VCaP (cell line): ENCODE measurements at regions not wholly inside any gene's neighbourhood (a gene's known extent, or its start where the extent isn't known, plus 50 kb on each side); places are given as distances from the start of the nearest gene placed in this dataset.
"Not testable (repeated sequence)": the region's sequence is repeated elsewhere in the genome, so short reads cannot be mapped to it uniquely, and the experiment has no call there.

Experiments used
- H3K27ac ChIP-seq: fragments of 450-650 bp; 2 replicates; pipeline ENCODE4 v1.5.1; 2017
- CTCF ChIP-seq: fragments of 450-650 bp; conservative IDR thresholded peaks from 2 replicates; pipeline ENCODE4 v1.5.1; 2017; ENCODE audit warnings: mild to moderate bottlenecking, moderate library complexity

- TF ChIP-seq CTCF, result peak; percentile 23; the same call in 1 of the 2 replicates
- H3K27ac ChIP-seq, result not testable (repeated sequence)
Measured at GRCh38 chr3:75604286-75604934, 59.7 kb upstream of the FRG2C start.

GRCh38 chr3:75607996-75608395, 56.1 kb upstream of the FRG2C start:
- not testable (repeated sequence) for H3K27ac ChIP-seq

GRCh38 chr3:75609598-75609997, 54.5 kb upstream of the FRG2C start:
- not testable (repeated sequence) for H3K27ac ChIP-seq

GRCh38 chr3:75610773-75611172, 53.4 kb upstream of the FRG2C start:
- H3K27ac ChIP-seq, result no peak overlapping the region
- no peak for TF ChIP-seq CTCF

GRCh38 chr3:75611724-75612460, 52.2 kb upstream of the FRG2C start:
- H3K27ac ChIP-seq, result not testable (repeated sequence)
